Left lung (tissue), 4 donors: ENCODE measurements at regions not wholly inside any gene's neighbourhood (a gene's known extent, or its start where the extent isn't known, plus 50 kb on each side); places are given as distances from the start of the nearest gene placed in this dataset.

Experiments used
- ATAC-seq: fragments of 200-7000 bp; cut with Tn5 transposase; one replicate; pipeline ENCODE4 v1.9.1; 2020; ENCODE audit warnings: moderate library complexity
- DNase-seq, 4 donors: peaks; one replicate each; pipeline ENCODE4 v3.0.0-alpha.2; 2013 to 2020
- H3K27ac ChIP-seq, 2 donors: fragments of 200-600 bp; sonication (generic) in 1 of 2; one replicate each; pipeline versions ENCODE4 v1.5.0 to v1.8.0; 2020 to 2021
- H3K27me3 ChIP-seq, 2 donors: fragments of 200-600 bp; sonication (generic) in 1 of 2; one replicate each; pipeline versions ENCODE4 v1.5.0 to v1.8.0; 2020 to 2021
- H3K36me3 ChIP-seq, 2 donors: fragments of 200-600 bp; sonication (generic) in 1 of 2; one replicate each; pipeline versions ENCODE4 v1.5.0 to v1.8.0; 2020 to 2021
- H3K4me1 ChIP-seq, 2 donors: fragments of 200-600 bp; one replicate each; pipeline ENCODE4 v1.8.0; 2021
- H3K4me3 ChIP-seq, 2 donors: fragments of 200-600 bp; sonication (generic) in 1 of 2; one replicate each; pipeline versions ENCODE4 v1.5.0 to v1.8.0; 2020 to 2021; ENCODE audit warnings: mild to moderate bottlenecking in 1 of 2
- H3K9me3 ChIP-seq, 2 donors: fragments of 200-600 bp; sonication (generic) in 1 of 2; one replicate each; pipeline versions ENCODE4 v1.5.0 to v1.8.0; 2020 to 2021
- CTCF ChIP-seq, 2 donors: fragments of 200-600 bp; sonication (generic) in 1 of 2; IDR thresholded peaks; one replicate each; pipeline versions ENCODE4 v1.5.0 to v1.8.0; 2021; ENCODE audit warnings: antibody characterized with exemption in 2 of 2
- intact Hi-C, 2 donors: fragments of 100-400 bp; cut with DNase I; formaldehyde crosslinking; loops; one replicate each; pipeline versions ENCODE4 v1.11.2 to v1.14.2; 2022
- donor health status: DM: no; HTN: yes; CAD: no.
- donor health status: DM: no; HTN: no; CAD: no.

GRCh38 chr18:7329016-7329415 is 98.1 kb downstream of the LRRC30 start:
- Histone ChIP-seq H3K36me3 (no peaks in the 10 kb centered on the region), H3K27ac (no peak overlapping the region), H3K9me3 (no peaks in the 10 kb centered on the region), H3K4me1 (no peaks in the 10 kb centered on the region), H3K27me3 (no peaks in the 10 kb centered on the region), H3K4me3 (no peak overlapping the region)
- intact Hi-C loops = no loop called here
- ATAC-seq = no peak
- no peak for DNase-seq
- no peak for TF ChIP-seq CTCF (IDR thresholded peaks at IDR 0.05)

GRCh38 chr18:7332452-7332851 is 101.6 kb downstream of the LRRC30 start:
- no peak for TF ChIP-seq CTCF (IDR thresholded peaks at IDR 0.05)
- H3K36me3 ChIP-seq = no peaks in the 10 kb centered on the region
- ATAC-seq (no peak), DNase-seq (no peak)
- intact Hi-C loops = no loop called here
- H3K4me3 ChIP-seq = no peak overlapping the region
- H3K27ac ChIP-seq = no peak overlapping the region
- no peaks in the 10 kb centered on the region for H3K9me3 ChIP-seq
- H3K27me3 ChIP-seq = no peaks in the 10 kb centered on the region
- H3K4me1 ChIP-seq = no peaks in the 10 kb centered on the region

- no peaks in the 10 kb centered on the region for H3K4me1 ChIP-seq
- TF ChIP-seq CTCF (IDR thresholded peaks at IDR 0.05) = no peak
- H3K36me3 ChIP-seq = no peaks in the 10 kb centered on the region
- H3K9me3 ChIP-seq = no peaks in the 10 kb centered on the region
- DNase-seq (no peak), ATAC-seq (no peak)
- H3K27ac ChIP-seq = no peak overlapping the region
- no peak overlapping the region for H3K4me3 ChIP-seq
- H3K27me3 ChIP-seq = no peaks in the 10 kb centered on the region
- intact Hi-C loops = no loop called here
These were observed 102.2 kb downstream of the LRRC30 start for GRCh38 chr18:7333025-7333562.

- ATAC-seq (peak; percentile 83), DNase-seq (peak in 1 of 4 donors; percentile 35)
- Histone ChIP-seq H3K4me1 (no peaks in the 10 kb centered on the region), H3K27ac (no peak overlapping the region), H3K4me3 (no peak overlapping the region), H3K9me3 (no peaks in the 10 kb centered on the region), H3K36me3 (no peaks in the 10 kb centered on the region), H3K27me3 (no peaks in the 10 kb centered on the region)
- intact Hi-C loops = no loop called here
- no peak for TF ChIP-seq CTCF (IDR thresholded peaks at IDR 0.05)
These were observed 104.2 kb downstream of the LRRC30 start for GRCh38 chr18:7334973-7335568.

- ATAC-seq (no peak), DNase-seq (no peak)
- no peaks in the 10 kb centered on the region for H3K4me1 ChIP-seq
- H3K27ac ChIP-seq = no peak overlapping the region
- intact Hi-C loops = no loop called here
- no peak overlapping the region for H3K4me3 ChIP-seq
- no peak for TF ChIP-seq CTCF (IDR thresholded peaks at IDR 0.05)
- H3K36me3 ChIP-seq = no peaks in the 10 kb centered on the region
- H3K9me3 ChIP-seq = no peaks in the 10 kb centered on the region
- no peaks in the 10 kb centered on the region for H3K27me3 ChIP-seq
These were observed 105.7 kb downstream of the LRRC30 start for GRCh38 chr18:7336623-7337022.
